GM23338 (cell line): ENCODE measurements at regions not wholly inside any gene's neighbourhood (a gene's known extent, or its start where the extent isn't known, plus 50 kb on each side); places are given as distances from the start of the nearest gene placed in this dataset.
"Not testable (repeated sequence)": the region's sequence is repeated elsewhere in the genome, so short reads cannot be mapped to it uniquely, and the experiment has no call there.

Experiments used
- ATAC-seq: fragments of 200-7000 bp; cut with Tn5 transposase; 3 replicates; pipeline ENCODE4 v1.9.1; 2020
- DNase-seq: peaks from one replicate; pipeline ENCODE4 v3.0.0-alpha.2; 2015; ENCODE audit warnings: low spot score
- H2AFZ ChIP-seq: fragments of 200-600 bp; sonication (generic); 2 replicates; pipeline ENCODE4 v1.8.0; 2016; ENCODE audit warnings: antibody characterized with exemption, mild to moderate bottlenecking, moderate library complexity
- H3F3A ChIP-seq: fragments of 200-600 bp; sonication (generic); replicated peaks from 2 replicates; pipeline ENCODE4 v1.8.0; 2017; ENCODE audit warnings: antibody characterized with exemption, mixed run types, low read depth
- H3K27ac ChIP-seq: fragments of 200-600 bp; sonication (generic); 2 replicates; pipeline ENCODE4 v1.6.1; 2016; ENCODE audit warnings: low read depth
- H3K27me3 ChIP-seq: fragments of 200-600 bp; sonication (generic); 2 replicates; pipeline ENCODE4 v1.8.0; 2016; ENCODE audit warnings: mild to moderate bottlenecking, mixed run types, moderate library complexity; ENCODE audit not compliant: insufficient read depth
- H3K36me3 ChIP-seq: fragments of 200-600 bp; sonication (generic); 2 replicates; pipeline ENCODE4 v1.8.0; 2016; ENCODE audit warnings: mild to moderate bottlenecking; ENCODE audit not compliant: insufficient read depth
- H3K4me1 ChIP-seq: fragments of 200-600 bp; sonication (generic); 2 replicates; pipeline ENCODE4 v1.8.0; 2016; ENCODE audit warnings: mild to moderate bottlenecking, moderate library complexity; ENCODE audit not compliant: insufficient read depth
- H3K4me2 ChIP-seq: fragments of 200-600 bp; sonication (generic); 2 replicates; pipeline ENCODE4 v1.7.1; 2017; ENCODE audit warnings: mixed run types
- H3K4me3 ChIP-seq: fragments of 200-600 bp; sonication (generic); 2 replicates; pipeline ENCODE4 v1.6.1; 2016; ENCODE audit warnings: mixed run types
- H3K79me2 ChIP-seq: fragments of 200-600 bp; sonication (generic); replicated peaks from 2 replicates; pipeline ENCODE4 v1.8.0; 2017; ENCODE audit warnings: mild to moderate bottlenecking; ENCODE audit not compliant: insufficient read depth
- H3K9me2 ChIP-seq: fragments of 200-600 bp; sonication (generic); 2 replicates; pipeline ENCODE4 v1.8.0; 2017; ENCODE audit not compliant: insufficient read depth
- H4K20me1 ChIP-seq: fragments of 200-600 bp; sonication (generic); replicated peaks from 2 replicates; pipeline ENCODE4 v1.8.0; 2017; ENCODE audit warnings: mild to moderate bottlenecking; ENCODE audit not compliant: insufficient read depth
- H3K27ac Mint-ChIP-seq: 2 replicates; pipeline ENCODE4 v1.8.0; 2020; ENCODE audit warnings: inconsistent platforms, mild to moderate bottlenecking, moderate library complexity, mixed read lengths
- H3K27me3 Mint-ChIP-seq: 3 replicates; pipeline ENCODE4 v1.8.0; 2022; ENCODE audit warnings: low read depth, mild to moderate bottlenecking, moderate library complexity, mixed read lengths, inconsistent platforms; ENCODE audit not compliant: insufficient read depth, poor library complexity
- H3K36me3 Mint-ChIP-seq: 3 replicates; pipeline ENCODE4 v1.8.0; 2021; ENCODE audit warnings: low read depth, mild to moderate bottlenecking, inconsistent platforms, moderate library complexity, mixed read lengths
- H3K4me1 Mint-ChIP-seq: 3 replicates; pipeline ENCODE4 v1.8.0; 2020; ENCODE audit warnings: mild to moderate bottlenecking, inconsistent platforms, mixed read lengths
- H3K4me3 Mint-ChIP-seq: 3 replicates; pipeline ENCODE4 v1.8.0; 2021; ENCODE audit warnings: moderate library complexity, mild to moderate bottlenecking, inconsistent platforms, mixed read lengths
- H3K9me3 Mint-ChIP-seq: 3 replicates; pipeline ENCODE4 v1.8.0; 2020; ENCODE audit warnings: moderate library complexity, mild to moderate bottlenecking, inconsistent platforms, mixed read lengths
- CREB1 ChIP-seq: fragments of 250-450 bp; sonication (Bioruptor Pico); IDR thresholded peaks from 2 replicates; pipeline ENCODE4 v1.5.0; 2020; ENCODE audit warnings: low read depth, mild to moderate bottlenecking, moderate library complexity
- CTCF ChIP-seq, 2 experiments: fragments of 200-600 bp in 1 of 2; sonication (generic) in 1 of 2; conservative IDR thresholded peaks; 2 replicates each; pipeline versions ENCODE4 v1.5.1 to v1.6.1; 2016 to 2017; ENCODE audit warnings: antibody characterized with exemption in 2 of 2, low read depth in 2 of 2, mild to moderate bottlenecking in 2 of 2, moderate library complexity in 1 of 2
- EZH2 ChIP-seq: fragments of 200-600 bp; sonication (generic); IDR thresholded peaks from one replicate; pipeline ENCODE4 v1.8.0; 2017; ENCODE audit warnings: antibody characterized with exemption, mild to moderate bottlenecking, low read depth; ENCODE audit not compliant: unreplicated experiment
- EZH2phosphoT487 ChIP-seq: fragments of 200-600 bp; sonication (generic); IDR thresholded peaks from one replicate; pipeline ENCODE4 v1.8.1; 2018; ENCODE audit warnings: antibody characterized with exemption; ENCODE audit not compliant: unreplicated experiment
- NANOG ChIP-seq: IDR thresholded peaks from 2 replicates; pipeline ENCODE4 v1.6.1; 2016; ENCODE audit warnings: antibody characterized with exemption, borderline replicate concordance
- POLR2AphosphoS5 ChIP-seq: IDR thresholded peaks from 2 replicates; pipeline ENCODE4 v1.6.1; 2016; ENCODE audit warnings: antibody characterized with exemption, low read depth
- STAT1 ChIP-seq: IDR thresholded peaks from one replicate; pipeline ENCODE4 v1.6.1; 2016; ENCODE audit warnings: antibody characterized with exemption; ENCODE audit not compliant: unreplicated experiment
- ZNF114 ChIP-seq: fragments of 250-450 bp; sonication (Bioruptor Pico); IDR thresholded peaks from 2 replicates; pipeline ENCODE4 v1.5.0; 2020; ENCODE audit warnings: mild to moderate bottlenecking, moderate library complexity
- ZNF331 ChIP-seq: fragments of 250-450 bp; sonication (Bioruptor Pico); IDR thresholded peaks from 2 replicates; pipeline ENCODE4 v1.5.0; 2020; ENCODE audit warnings: low read depth, mild to moderate bottlenecking, moderate library complexity
- ZNF462 ChIP-seq: fragments of 250-450 bp; sonication (Bioruptor Pico); IDR thresholded peaks from 2 replicates; pipeline ENCODE4 v1.5.0; 2020; ENCODE audit warnings: mild to moderate bottlenecking, moderate library complexity
- TF ChIP-seq, protein P1 (sequence below): IDR thresholded peaks from 2 replicates; pipeline ENCODE4 v1.6.1; 2016; ENCODE audit warnings: antibody characterized with exemption

DNA sequence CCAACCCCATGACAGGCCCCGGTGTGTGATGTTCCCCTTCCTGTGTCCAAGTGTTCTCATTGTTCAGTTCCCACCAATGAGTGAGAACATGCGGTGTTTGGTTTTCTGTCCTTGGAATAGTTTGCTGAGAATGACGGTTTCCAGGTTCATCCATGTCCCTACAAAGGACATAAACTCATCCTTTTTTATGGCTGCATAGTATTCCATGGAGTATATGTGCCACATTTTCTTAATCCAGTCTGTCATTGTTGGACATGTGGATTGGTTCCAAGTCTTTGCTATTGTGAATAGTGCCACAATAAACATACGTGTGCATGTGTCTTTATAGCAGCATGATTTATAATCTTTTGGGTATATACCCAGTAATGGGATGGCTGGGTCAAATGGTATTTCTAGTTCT, 293.1 kb downstream of the GATA3 start:
- H3K4me3 ChIP-seq, H3K4me3 Mint-ChIP-seq, H3K9me3 Mint-ChIP-seq, H3K27me3 ChIP-seq, H3K4me2 ChIP-seq, H3K4me1 Mint-ChIP-seq, H3K36me3 Mint-ChIP-seq, H2AFZ ChIP-seq, H3K27me3 Mint-ChIP-seq, H3K9me2 ChIP-seq, H3K79me2 ChIP-seq, H3K27ac Mint-ChIP-seq, H3K36me3 ChIP-seq, H3F3A ChIP-seq, DNase-seq, ATAC-seq, H3K27ac ChIP-seq, H4K20me1 ChIP-seq: not testable (repeated sequence)
- peaks cover 10% of the 10 kb centered on the region; the same call in 1 of the 2 replicates for H3K4me1 ChIP-seq

- Histone ChIP-seq H3K4me1 (peaks cover 10% of the 10 kb centered on the region; the same call in 1 of the 2 replicates), H2AFZ (peak overlapping the region; percentile 57; the same call in 1 of the 2 replicates), H3F3A (no peaks in the 10 kb centered on the region), H3K27ac (no peak overlapping the region), H3K9me2 (no peaks in the 10 kb centered on the region), H3K79me2 (no peaks in the 10 kb centered on the region), H3K4me3 (no peak overlapping the region), H3K27me3 (no peaks in the 10 kb centered on the region), H3K36me3 (no peaks in the 10 kb centered on the region), H4K20me1 (no peaks in the 10 kb centered on the region), H3K4me2 (no peak overlapping the region)
- Mint-ChIP-seq H3K9me3 (peaks cover 3% of the 10 kb centered on the region; the same call in 1 of the 3 replicates), H3K4me3 (no peak overlapping the region), H3K27me3 (peaks cover 3% of the 10 kb centered on the region), H3K36me3 (no peaks in the 10 kb centered on the region), H3K27ac (no peak overlapping the region), H3K4me1 (peaks cover 8% of the 10 kb centered on the region; the same call in 2 of the 3 replicates)
- DNase-seq: no peak
- no peak for ATAC-seq
- TF ChIP-seq ZNF331 (no peak), EZH2 (no peak), CTCF (conservative IDR thresholded peaks at IDR 0.05; ENCODE audit: low read depth in 2 of 2) (no peak), NANOG (no peak), EZH2phosphoT487 (no peak), POLR2AphosphoS5 (no peak), STAT1 (no peak), ZNF462 (CRISPR knock-in tag) (no peak), ZNF114 (no peak), CREB1 (no peak)
- TF ChIP-seq, protein P1, sequence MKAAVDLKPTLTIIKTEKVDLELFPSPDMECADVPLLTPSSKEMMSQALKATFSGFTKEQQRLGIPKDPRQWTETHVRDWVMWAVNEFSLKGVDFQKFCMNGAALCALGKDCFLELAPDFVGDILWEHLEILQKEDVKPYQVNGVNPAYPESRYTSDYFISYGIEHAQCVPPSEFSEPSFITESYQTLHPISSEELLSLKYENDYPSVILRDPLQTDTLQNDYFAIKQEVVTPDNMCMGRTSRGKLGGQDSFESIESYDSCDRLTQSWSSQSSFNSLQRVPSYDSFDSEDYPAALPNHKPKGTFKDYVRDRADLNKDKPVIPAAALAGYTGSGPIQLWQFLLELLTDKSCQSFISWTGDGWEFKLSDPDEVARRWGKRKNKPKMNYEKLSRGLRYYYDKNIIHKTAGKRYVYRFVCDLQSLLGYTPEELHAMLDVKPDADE: no peak
Observed at GRCh38 chr10:8349610-8350249, 295.2 kb downstream of the GATA3 start.
